ENCODE measurements at regions not wholly inside any gene's neighbourhood (a gene's known extent, or its start where the extent isn't known, plus 50 kb on each side); places are given as distances from the start of the nearest gene placed in this dataset.

DNA sequence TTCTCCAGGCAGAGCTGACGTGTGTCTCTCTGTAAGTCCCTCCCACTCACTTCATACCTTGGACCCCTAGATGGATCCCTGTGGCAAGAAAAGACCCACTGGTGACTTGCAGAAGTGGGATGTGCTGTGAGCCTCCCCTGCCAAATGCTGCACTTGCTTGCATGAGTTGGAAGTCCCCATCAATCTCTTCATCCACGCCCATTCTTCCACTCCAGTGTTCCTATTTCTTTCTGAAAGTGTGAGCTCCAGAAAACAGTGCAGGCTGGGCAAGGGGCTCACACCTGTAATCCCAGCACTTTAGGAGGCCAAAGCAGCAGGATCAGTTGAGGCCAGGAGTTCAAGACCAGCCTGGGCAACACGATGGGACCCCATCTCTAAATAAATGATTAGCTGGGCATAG is 254.1 kb upstream of the IRF2BP2 start:
- FAIRE-seq (no peak), DNase-seq (ENCODE audit: insufficient read length, low spot score) (no peak)

GRCh38 chr1:234863551-234863971 is 253.6 kb upstream of the IRF2BP2 start:
- FAIRE-seq (no peak), DNase-seq (ENCODE audit: insufficient read length, low spot score) (no peak)
- TF ChIP-seq POLR2A (IDR thresholded peaks at IDR 0.05; ENCODE audit: low read depth, low read length) = no peak
- no peak for TF ChIP-seq PAX5 (IDR thresholded peaks at IDR 0.05; ENCODE audit: insufficient read depth, low read length, severe bottlenecking)
- no peak for TF ChIP-seq TAF1 (IDR thresholded peaks at IDR 0.05; ENCODE audit: low read depth, low read length)
- no peak for TF ChIP-seq SPI1 (IDR thresholded peaks at IDR 0.05; ENCODE audit: low read depth, low read length)
- TF ChIP-seq POLR2AphosphoS5 (IDR thresholded peaks at IDR 0.05; ENCODE audit: low read depth, low read length) = no peak
- TF ChIP-seq POU2F2 (IDR thresholded peaks at IDR 0.05; ENCODE audit: low read depth, low read length) = no peak

More for the DNA sequence above, 254.1 kb upstream of the IRF2BP2 start:
- TF ChIP-seq POLR2AphosphoS5 (IDR thresholded peaks at IDR 0.05; ENCODE audit: low read depth, low read length) = no peak
- TF ChIP-seq PAX5 (IDR thresholded peaks at IDR 0.05; ENCODE audit: insufficient read depth, low read length, severe bottlenecking) = no peak
- TF ChIP-seq POU2F2 (IDR thresholded peaks at IDR 0.05; ENCODE audit: low read depth, low read length) = no peak
- no peak for TF ChIP-seq TAF1 (IDR thresholded peaks at IDR 0.05; ENCODE audit: low read depth, low read length)
- no peak for TF ChIP-seq SPI1 (IDR thresholded peaks at IDR 0.05; ENCODE audit: low read depth, low read length)
- no peak for TF ChIP-seq POLR2A (IDR thresholded peaks at IDR 0.05; ENCODE audit: low read depth, low read length)

DNA sequence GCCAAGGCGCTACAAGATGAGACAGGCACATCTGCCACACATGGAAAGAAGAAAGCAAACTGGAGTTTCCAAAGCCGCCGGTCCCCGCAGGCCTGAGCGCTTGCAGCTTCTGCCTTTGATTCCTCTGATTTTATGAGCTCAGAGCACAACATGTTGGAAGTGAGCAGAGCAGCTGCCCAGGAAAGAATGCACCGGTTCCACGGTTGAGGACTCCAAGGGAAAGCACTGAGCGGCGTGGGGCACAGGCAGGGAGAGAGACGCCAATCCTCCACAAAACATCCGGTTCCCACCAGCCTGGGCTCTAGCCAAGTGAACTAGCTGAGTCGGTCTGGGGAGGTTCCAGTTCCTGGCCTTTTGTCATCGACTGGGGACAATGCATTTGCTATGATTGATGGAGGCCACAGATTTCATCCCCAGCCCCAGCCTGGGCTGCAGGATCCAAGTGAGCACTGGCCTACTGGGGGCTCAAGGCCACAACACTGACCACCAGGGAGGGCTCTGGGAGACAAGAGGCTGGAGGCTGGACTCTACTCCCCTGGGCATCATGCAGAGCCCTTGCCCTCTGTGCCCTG is 253.1 kb upstream of the IRF2BP2 start:
- DNase-seq (ENCODE audit: insufficient read length, low spot score) = no peak
- TF ChIP-seq PAX5 (IDR thresholded peaks at IDR 0.05; ENCODE audit: insufficient read depth, low read length, severe bottlenecking) (no peak), POLR2A (IDR thresholded peaks at IDR 0.05; ENCODE audit: low read depth, low read length) (no peak), TAF1 (IDR thresholded peaks at IDR 0.05; ENCODE audit: low read depth, low read length) (no peak), POU2F2 (IDR thresholded peaks at IDR 0.05; ENCODE audit: low read depth, low read length) (no peak), POLR2AphosphoS5 (IDR thresholded peaks at IDR 0.05; ENCODE audit: low read depth, low read length) (no peak), SPI1 (IDR thresholded peaks at IDR 0.05; ENCODE audit: low read depth, low read length) (no peak)
- FAIRE-seq = no peak

GRCh38 chr1:234862360-234862943 is 252.5 kb upstream of the IRF2BP2 start:
- DNase-seq (ENCODE audit: insufficient read length, low spot score) (no peak), FAIRE-seq (no peak)
- no peak for TF ChIP-seq POLR2A (IDR thresholded peaks at IDR 0.05; ENCODE audit: low read depth, low read length)
- TF ChIP-seq POU2F2 (IDR thresholded peaks at IDR 0.05; ENCODE audit: low read depth, low read length) = no peak
- TF ChIP-seq SPI1 (IDR thresholded peaks at IDR 0.05; ENCODE audit: low read depth, low read length) = no peak

DNA sequence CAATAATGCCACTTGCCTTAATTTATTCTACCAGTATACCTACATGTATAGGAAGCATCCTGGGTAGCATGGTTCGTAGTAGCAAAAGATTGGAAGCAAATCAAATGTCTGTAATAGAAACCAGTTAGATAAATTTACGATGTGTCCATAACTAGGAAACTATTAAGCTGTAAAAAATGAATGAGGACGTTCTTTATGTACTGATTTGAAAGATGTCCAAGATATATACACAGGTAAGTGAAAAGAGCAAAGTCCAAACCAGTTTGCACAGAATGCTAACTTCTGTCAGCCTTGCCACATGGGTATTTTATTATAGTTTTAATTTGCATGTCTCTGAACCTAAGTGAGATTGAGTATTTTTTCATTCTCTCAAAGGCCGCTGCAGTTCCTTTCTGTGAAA is 251.8 kb upstream of the IRF2BP2 start:
- DNase-seq (ENCODE audit: insufficient read length, low spot score) (no peak), FAIRE-seq (no peak)
- no peak for TF ChIP-seq SPI1 (IDR thresholded peaks at IDR 0.05; ENCODE audit: low read depth, low read length)
- no peak for TF ChIP-seq POU2F2 (IDR thresholded peaks at IDR 0.05; ENCODE audit: low read depth, low read length)
- no peak for TF ChIP-seq PAX5 (IDR thresholded peaks at IDR 0.05; ENCODE audit: insufficient read depth, low read length, severe bottlenecking)
- TF ChIP-seq TAF1 (IDR thresholded peaks at IDR 0.05; ENCODE audit: low read depth, low read length) = no peak
- TF ChIP-seq POLR2AphosphoS5 (IDR thresholded peaks at IDR 0.05; ENCODE audit: low read depth, low read length) = no peak
- TF ChIP-seq POLR2A (IDR thresholded peaks at IDR 0.05; ENCODE audit: low read depth, low read length) = no peak

DNA sequence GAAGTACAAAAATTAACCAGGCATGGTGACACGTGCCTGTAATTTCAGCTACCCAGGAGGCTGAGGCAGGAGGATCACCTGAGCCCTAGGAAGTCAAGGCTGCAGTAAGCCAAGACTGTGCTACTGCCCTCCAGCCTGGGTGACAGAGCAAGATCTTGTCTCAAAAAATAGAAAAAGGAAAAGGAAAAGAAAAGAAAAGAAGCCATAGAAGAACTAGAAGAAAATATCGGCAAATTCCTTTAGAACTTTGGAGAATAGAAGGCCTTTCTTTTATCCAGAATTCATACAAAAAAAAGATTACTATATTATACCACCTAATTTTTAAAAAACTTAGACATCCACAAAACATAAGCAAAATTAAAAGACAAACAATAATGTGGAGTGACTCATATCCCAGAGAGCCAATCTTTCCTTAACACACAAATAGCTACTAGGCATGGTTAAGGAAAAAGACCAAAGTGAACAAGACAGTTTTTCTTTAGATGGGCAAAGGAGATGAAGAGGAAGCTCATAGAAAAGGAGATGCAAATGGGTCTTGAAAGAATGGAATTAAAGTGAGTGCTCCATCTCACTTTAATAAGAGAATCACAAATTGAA is 251.1 kb upstream of the IRF2BP2 start:
- FAIRE-seq = no peak
- TF ChIP-seq POU2F2 (IDR thresholded peaks at IDR 0.05; ENCODE audit: low read depth, low read length) (no peak), TAF1 (IDR thresholded peaks at IDR 0.05; ENCODE audit: low read depth, low read length) (no peak)
- DNase-seq (ENCODE audit: insufficient read length, low spot score) = no peak

- FAIRE-seq = no peak
- TF ChIP-seq POLR2AphosphoS5 (IDR thresholded peaks at IDR 0.05; ENCODE audit: low read depth, low read length) = no peak
- TF ChIP-seq POLR2A (IDR thresholded peaks at IDR 0.05; ENCODE audit: low read depth, low read length) = no peak
- TF ChIP-seq PAX5 (IDR thresholded peaks at IDR 0.05; ENCODE audit: insufficient read depth, low read length, severe bottlenecking) = no peak
- TF ChIP-seq POU2F2 (IDR thresholded peaks at IDR 0.05; ENCODE audit: low read depth, low read length) = no peak
- TF ChIP-seq TAF1 (IDR thresholded peaks at IDR 0.05; ENCODE audit: low read depth, low read length) = no peak
- TF ChIP-seq SPI1 (IDR thresholded peaks at IDR 0.05; ENCODE audit: low read depth, low read length) = no peak
- DNase-seq (ENCODE audit: insufficient read length, low spot score) = no peak
Observed at GRCh38 chr1:234858722-234859121, 248.7 kb upstream of the IRF2BP2 start.

GRCh38 chr1:234856845-234857245 is 246.9 kb upstream of the IRF2BP2 start:
- DNase-seq (ENCODE audit: insufficient read length, low spot score) (no peak), FAIRE-seq (no peak)
- TF ChIP-seq PAX5 (IDR thresholded peaks at IDR 0.05; ENCODE audit: insufficient read depth, low read length, severe bottlenecking) (no peak), POLR2A (IDR thresholded peaks at IDR 0.05; ENCODE audit: low read depth, low read length) (no peak), POU2F2 (IDR thresholded peaks at IDR 0.05; ENCODE audit: low read depth, low read length) (no peak), TAF1 (IDR thresholded peaks at IDR 0.05; ENCODE audit: low read depth, low read length) (no peak), SPI1 (IDR thresholded peaks at IDR 0.05; ENCODE audit: low read depth, low read length) (no peak)

DNA sequence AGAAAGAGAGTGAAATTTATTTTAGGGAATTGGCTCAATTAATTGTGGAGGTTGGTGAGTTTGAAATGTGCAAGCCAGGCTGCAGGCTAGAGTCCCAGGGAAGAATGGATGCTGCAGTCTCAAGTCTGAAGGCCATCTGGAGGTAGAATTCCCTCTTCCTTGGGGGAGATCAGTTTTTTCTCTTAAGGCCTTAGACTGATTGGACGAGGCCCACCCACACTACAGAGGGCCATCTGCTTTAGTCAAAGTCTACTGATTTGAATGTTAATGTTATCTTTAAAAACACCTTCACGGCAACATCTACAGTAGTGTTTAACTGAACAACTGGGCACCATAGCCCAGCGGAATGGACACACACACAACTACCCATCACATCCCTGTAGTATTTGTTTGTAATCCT is 245.9 kb upstream of the IRF2BP2 start:
- FAIRE-seq = no peak
- TF ChIP-seq TAF1 (IDR thresholded peaks at IDR 0.05; ENCODE audit: low read depth, low read length) (no peak), POU2F2 (IDR thresholded peaks at IDR 0.05; ENCODE audit: low read depth, low read length) (no peak), POLR2AphosphoS5 (IDR thresholded peaks at IDR 0.05; ENCODE audit: low read depth, low read length) (no peak), PAX5 (IDR thresholded peaks at IDR 0.05; ENCODE audit: insufficient read depth, low read length, severe bottlenecking) (no peak), POLR2A (IDR thresholded peaks at IDR 0.05; ENCODE audit: low read depth, low read length) (no peak), SPI1 (IDR thresholded peaks at IDR 0.05; ENCODE audit: low read depth, low read length) (no peak)

DNA sequence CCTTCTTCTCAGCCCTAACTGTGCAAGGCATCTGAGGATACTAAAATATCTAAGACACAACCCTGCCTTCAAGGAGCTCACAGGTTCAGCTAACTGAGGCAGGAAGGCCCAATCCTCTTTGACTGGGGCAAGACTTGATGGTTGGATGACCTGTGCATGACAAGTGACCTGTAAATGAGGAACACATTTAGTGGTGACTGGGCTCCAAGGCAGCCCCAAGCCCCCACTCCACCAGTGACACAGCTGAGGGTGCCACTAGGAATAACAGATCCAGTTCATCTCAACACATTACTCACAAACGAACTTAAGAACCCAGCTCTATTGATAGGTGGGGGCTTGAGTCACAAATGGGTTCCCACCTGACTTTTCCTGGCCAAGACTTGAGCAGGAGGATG is 244.7 kb upstream of the IRF2BP2 start:
- TF ChIP-seq PAX5 (IDR thresholded peaks at IDR 0.05; ENCODE audit: insufficient read depth, low read length, severe bottlenecking) = no peak
- TF ChIP-seq POLR2A (IDR thresholded peaks at IDR 0.05; ENCODE audit: low read depth, low read length) = no peak
- no peak for TF ChIP-seq POLR2AphosphoS5 (IDR thresholded peaks at IDR 0.05; ENCODE audit: low read depth, low read length)
- TF ChIP-seq POU2F2 (IDR thresholded peaks at IDR 0.05; ENCODE audit: low read depth, low read length) = no peak
- TF ChIP-seq TAF1 (IDR thresholded peaks at IDR 0.05; ENCODE audit: low read depth, low read length) = no peak
- TF ChIP-seq SPI1 (IDR thresholded peaks at IDR 0.05; ENCODE audit: low read depth, low read length) = 0 out of 2 replicates have a peak, but pooled peaks have one; percentile 18
- DNase-seq (ENCODE audit: insufficient read length, low spot score) = no peak
- no peak for FAIRE-seq

More for the DNA sequence above, 245.9 kb upstream of the IRF2BP2 start:
- no peak for DNase-seq (ENCODE audit: insufficient read length, low spot score)
